PC-3 (cell line): ENCODE measurements at regions not wholly inside any gene's neighbourhood (a gene's known extent, or its start where the extent isn't known, plus 50 kb on each side); places are given as distances from the start of the nearest gene placed in this dataset.

ENCODE experiments used
- ATAC-seq: fragments of 200-7000 bp; cut with Tn5 transposase; 2 replicates; pipeline ENCODE4 v1.9.1; 2020; ENCODE audit warnings: mild to moderate bottlenecking, moderate library complexity
- BruUV-seq: library from RNA; stranded (reverse); fragments of 400-500 nt; replicated peaks from 2 replicates; lab custom pipeline; 2021; lab: Mats Ljungman, UMichigan
- CTCF ChIA-PET: fragments of 300-600 bp; sonication (Branson Sonifier 250); formaldehyde crosslinking; loops from one replicate; lab custom pipeline; 2022; ENCODE audit warnings: antibody characterized with exemption; lab: Charles Lee
- POLR2A ChIA-PET: fragments of 300-600 bp; sonication (Branson Sonifier 250); formaldehyde crosslinking; loops from one replicate; lab custom pipeline; 2022; ENCODE audit warnings: antibody characterized with exemption; ENCODE audit not compliant: unreplicated experiment; lab: Charles Lee
- DNase-seq: peaks from one replicate; pipeline ENCODE4 v3.0.0-alpha.2; 2015
- H2AFZ ChIP-seq: fragments of 300-600 bp; sonication (generic); 2 replicates; pipeline ENCODE4 v1.6.0; 2016; ENCODE audit warnings: antibody characterized with exemption, low read length
- H3F3A ChIP-seq: fragments of 300-600 bp; sonication (generic); one replicate; pipeline ENCODE4 v1.6.0; 2017; ENCODE audit warnings: antibody characterized with exemption, low read length, control low read depth, mild to moderate bottlenecking; ENCODE audit not compliant: unreplicated experiment
- H3K27ac ChIP-seq: fragments of 300-600 bp; sonication (generic); 2 replicates; pipeline ENCODE4 v1.5.1; 2016; ENCODE audit warnings: mild to moderate bottlenecking, low read length
- H3K27me3 ChIP-seq: fragments of 300-600 bp; sonication (generic); 2 replicates; pipeline ENCODE4 v1.6.1; 2016; ENCODE audit warnings: low read length, mixed read lengths
- H3K36me3 ChIP-seq: fragments of 300-600 bp; sonication (generic); 2 replicates; pipeline ENCODE4 v1.6.1; 2016; ENCODE audit warnings: low read depth, mixed run types, low read length, mixed read lengths
- H3K4me1 ChIP-seq: fragments of 300-600 bp; sonication (generic); 2 replicates; pipeline ENCODE4 v1.5.1; 2016; ENCODE audit warnings: low read length; ENCODE audit not compliant: insufficient read depth
- H3K4me2 ChIP-seq: fragments of 300-600 bp; sonication (generic); 2 replicates; pipeline ENCODE4 v1.6.0; 2016; ENCODE audit warnings: low read length
- H3K4me3 ChIP-seq: fragments of 300-600 bp; sonication (generic); 2 replicates; pipeline ENCODE4 v1.5.1; 2016; ENCODE audit warnings: mild to moderate bottlenecking, low read length, mixed read lengths
- H3K79me2 ChIP-seq: fragments of 300-600 bp; sonication (generic); 2 replicates; pipeline ENCODE4 v1.6.1; 2017; ENCODE audit warnings: low read length, mixed read lengths
- H3K9ac ChIP-seq: fragments of 300-600 bp; sonication (generic); 2 replicates; pipeline ENCODE4 v1.6.0; 2016; ENCODE audit warnings: mild to moderate bottlenecking, low read length
- H3K9me2 ChIP-seq: fragments of 300-600 bp; sonication (generic); replicated peaks from 2 replicates; pipeline ENCODE4 v1.6.1; 2016; ENCODE audit warnings: mixed run types, low read length, mixed read lengths
- H3K9me3 ChIP-seq: fragments of 300-600 bp; sonication (generic); 2 replicates; pipeline ENCODE4 v1.6.1; 2016; ENCODE audit warnings: low read length, mixed read lengths
- H4K20me1 ChIP-seq: fragments of 300-600 bp; sonication (generic); 2 replicates; pipeline ENCODE4 v1.6.1; 2016; ENCODE audit warnings: low read length, mixed read lengths
- CTCF ChIP-seq: fragments of 300-600 bp; sonication (generic); conservative IDR thresholded peaks from 2 replicates; pipeline ENCODE4 v1.5.1; 2017; ENCODE audit warnings: antibody characterized with exemption, low read depth, mild to moderate bottlenecking, low read length
- EZH2 ChIP-seq: fragments of 300-600 bp; sonication (generic); IDR thresholded peaks from one replicate; pipeline ENCODE4 v1.6.1; 2017; ENCODE audit warnings: antibody characterized with exemption, mild to moderate bottlenecking, low read length; ENCODE audit not compliant: unreplicated experiment
- EZH2phosphoT487 ChIP-seq: fragments of 300-600 bp; sonication (generic); IDR thresholded peaks from 2 replicates; pipeline ENCODE4 v1.6.1; 2018; ENCODE audit warnings: mild to moderate bottlenecking, antibody characterized with exemption, low read length, borderline replicate concordance
- intact Hi-C: fragments of 100-400 bp; cut with micrococcal nuclease; formaldehyde crosslinking; loops from 2 replicates; pipeline ENCODE4 v1.9.0; 2023

- no peaks in the 10 kb centered on the region for H3K9me3 ChIP-seq
- ChIA-PET CTCF (no interaction called here), POLR2A (no interaction called here)
- no TSS peak for BruUV-seq
- H3K27ac ChIP-seq: no peak overlapping the region
- H3K36me3 ChIP-seq: no peaks in the 10 kb centered on the region
- TF ChIP-seq CTCF (no peak), EZH2phosphoT487 (no peak), EZH2 (no peak)
- intact Hi-C loops: loop anchor here (10.0 kb wide), 1 partner anchor 176 kb away; no protein-coding TSS in a partner anchor
- H3K4me1 ChIP-seq: no peaks in the 10 kb centered on the region
- no peaks in the 10 kb centered on the region for H4K20me1 ChIP-seq
- no peaks in the 10 kb centered on the region for H3F3A ChIP-seq
- peaks cover 12% of the 10 kb centered on the region; the same call in 1 of the 2 replicates for H3K27me3 ChIP-seq
- no peak overlapping the region for H3K9ac ChIP-seq
- H3K9me2 ChIP-seq: no peaks in the 10 kb centered on the region
- ATAC-seq: no peak
- H3K79me2 ChIP-seq: no peaks in the 10 kb centered on the region
- H3K4me2 ChIP-seq: no peak overlapping the region
- no peak overlapping the region for H3K4me3 ChIP-seq
- H2AFZ ChIP-seq: no peak overlapping the region
- DNase-seq: no peak
Observed at GRCh38 chr18:77940566-77940965, 690.9 kb downstream of the GALR1 start.

- Histone ChIP-seq H3K4me3 (no peak overlapping the region), H4K20me1 (no peaks in the 10 kb centered on the region), H3K27me3 (peaks cover 27% of the 10 kb centered on the region), H3F3A (no peaks in the 10 kb centered on the region), H3K9me3 (no peaks in the 10 kb centered on the region), H3K4me2 (no peak overlapping the region), H2AFZ (no peak overlapping the region), H3K79me2 (no peaks in the 10 kb centered on the region), H3K9ac (no peak overlapping the region), H3K27ac (no peak overlapping the region), H3K9me2 (no peaks in the 10 kb centered on the region), H3K36me3 (no peaks in the 10 kb centered on the region), H3K4me1 (no peaks in the 10 kb centered on the region)
- intact Hi-C loops: loop anchor here (10.0 kb wide), 1 partner anchor 180 kb away; no protein-coding TSS in a partner anchor
- no TSS peak for BruUV-seq
- CTCF ChIA-PET: no interaction called here
- POLR2A ChIA-PET: no interaction called here
- DNase-seq (no peak), ATAC-seq (no peak)
- TF ChIP-seq CTCF (no peak), EZH2phosphoT487 (no peak), EZH2 (no peak)
Observed at GRCh38 chr18:77944533-77944932, 694.9 kb downstream of the GALR1 start.

GRCh38 chr18:77948567-77948966, 698.9 kb downstream of the GALR1 start:
- Histone ChIP-seq H4K20me1 (no peaks in the 10 kb centered on the region), H3K4me1 (no peaks in the 10 kb centered on the region), H3K4me3 (no peak overlapping the region), H3K27me3 (peaks cover 47% of the 10 kb centered on the region), H3K4me2 (no peak overlapping the region), H3K27ac (no peak overlapping the region), H3K36me3 (no peaks in the 10 kb centered on the region), H3F3A (no peaks in the 10 kb centered on the region), H3K9me2 (no peaks in the 10 kb centered on the region), H2AFZ (no peak overlapping the region), H3K79me2 (no peaks in the 10 kb centered on the region), H3K9me3 (no peaks in the 10 kb centered on the region), H3K9ac (no peak overlapping the region)
- BruUV-seq: no TSS peak
- ChIA-PET POLR2A (no interaction called here), CTCF (no interaction called here)
- DNase-seq (no peak), ATAC-seq (no peak)
- intact Hi-C loops: loop anchor here (10.0 kb wide), 1 partner anchor 184 kb away; no protein-coding TSS in a partner anchor
- TF ChIP-seq EZH2: no peak
- TF ChIP-seq CTCF: no peak
- no peak for TF ChIP-seq EZH2phosphoT487
